ENCODE measurements at regions not wholly inside any gene's neighbourhood (a gene's known extent, or its start where the extent isn't known, plus 50 kb on each side); places are given as distances from the start of the nearest gene placed in this dataset.

- no peaks in the 10 kb centered on the region for H3K27me3 ChIP-seq (ENCODE audit: control insufficient read depth, insufficient read depth, low read length)
- intact Hi-C loops (cut with micrococcal nuclease; ENCODE audit: unreplicated experiment) (no loop called here), in situ Hi-C loops (cut with HindIII; ENCODE audit: low pct_unique_long_range_greater_than_20kb, low sequenced_read_pairs) (no loop called here)
- no peaks in the 10 kb centered on the region for H3K4me1 ChIP-seq (ENCODE audit: control insufficient read depth, insufficient read depth, low read length)
- DNase-seq (ENCODE audit: low read depth, low spot score) (no peak), ATAC-seq (no peak)
- no peak for TF ChIP-seq TCF7L2 (IDR thresholded peaks at IDR 0.05; ENCODE audit: low read depth, low read length)
- TF ChIP-seq REST (IDR thresholded peaks at IDR 0.05; ENCODE audit: insufficient read depth in 1 of 2, low read depth in 2 of 2, low read length in 1 of 2) = no peak
- TF ChIP-seq SIN3A (IDR thresholded peaks at IDR 0.05; ENCODE audit: borderline replicate concordance, insufficient read depth, low read depth, low read length) = no peak
- TF ChIP-seq POLR2AphosphoS5 (IDR thresholded peaks at IDR 0.05; ENCODE audit: low read depth, low read length) = no peak
- no peak for TF ChIP-seq CTCF (IDR thresholded peaks at IDR 0.05)
- H3K9me3 ChIP-seq (ENCODE audit: control insufficient read depth, insufficient read depth, low read depth, low read length) = no peaks in the 10 kb centered on the region
- CTCF ChIA-PET = no interaction called here
- H3K4me3 ChIP-seq (ENCODE audit: low read depth in 2 of 2, low read length in 2 of 2) = no peak overlapping the region
- no TSS peak for BruUV-seq (replicated peaks)
- no peaks in the 10 kb centered on the region for H3K36me3 ChIP-seq (ENCODE audit: control insufficient read depth, insufficient read depth, low read length)
- H3K27ac ChIP-seq (ENCODE audit: low read length) = no peak overlapping the region
- POLR2A ChIA-PET = no interaction called here
These were observed 423.7 kb upstream of the CADM1 start for GRCh38 chr11:115927823-115928329.

GRCh38 chr11:115926601-115927000 is 422.4 kb upstream of the CADM1 start:
- intact Hi-C loops (cut with micrococcal nuclease; ENCODE audit: unreplicated experiment) (no loop called here), in situ Hi-C loops (cut with HindIII; ENCODE audit: low pct_unique_long_range_greater_than_20kb, low sequenced_read_pairs) (no loop called here)
- ChIA-PET CTCF (no interaction called here), POLR2A (no interaction called here)
- no peak for DNase-seq (ENCODE audit: low read depth, low spot score)
- no peak overlapping the region for H3K4me3 ChIP-seq (ENCODE audit: low read depth in 2 of 2, low read length in 2 of 2)
- no peaks in the 10 kb centered on the region for H3K27me3 ChIP-seq (ENCODE audit: control insufficient read depth, insufficient read depth, low read length)
- ATAC-seq = no peak
- no peaks in the 10 kb centered on the region for H3K4me1 ChIP-seq (ENCODE audit: control insufficient read depth, insufficient read depth, low read length)
- no peaks in the 10 kb centered on the region for H3K36me3 ChIP-seq (ENCODE audit: control insufficient read depth, insufficient read depth, low read length)
- H3K27ac ChIP-seq (ENCODE audit: low read length) = no peak overlapping the region
- no peaks in the 10 kb centered on the region for H3K9me3 ChIP-seq (ENCODE audit: control insufficient read depth, insufficient read depth, low read depth, low read length)
- no peak for TF ChIP-seq SIN3A (IDR thresholded peaks at IDR 0.05; ENCODE audit: borderline replicate concordance, insufficient read depth, low read depth, low read length)
- TF ChIP-seq POLR2AphosphoS5 (IDR thresholded peaks at IDR 0.05; ENCODE audit: low read depth, low read length) = no peak
- no peak for TF ChIP-seq CTCF (IDR thresholded peaks at IDR 0.05)
- TF ChIP-seq TCF7L2 (IDR thresholded peaks at IDR 0.05; ENCODE audit: low read depth, low read length) = no peak
- BruUV-seq (replicated peaks) = no TSS peak
